GM23338 (cell line): ENCODE measurements at regions not wholly inside any gene's neighbourhood (a gene's known extent, or its start where the extent isn't known, plus 50 kb on each side); places are given as distances from the start of the nearest gene placed in this dataset.

Experiments
- CTCF ChIP-seq, 2 experiments: fragments of 200-600 bp in 1 of 2; sonication (generic) in 1 of 2; conservative IDR thresholded peaks; 2 replicates each; pipeline versions ENCODE4 v1.5.1 to v1.6.1; 2016 to 2017; ENCODE audit warnings: antibody characterized with exemption in 2 of 2, low read depth in 2 of 2, mild to moderate bottlenecking in 2 of 2, moderate library complexity in 1 of 2
- ETS1 ChIP-seq: IDR thresholded peaks from 2 replicates; pipeline ENCODE4 v1.6.1; 2016; ENCODE audit warnings: antibody characterized with exemption
- EZH2 ChIP-seq: fragments of 200-600 bp; sonication (generic); IDR thresholded peaks from one replicate; pipeline ENCODE4 v1.8.0; 2017; ENCODE audit warnings: antibody characterized with exemption, mild to moderate bottlenecking, low read depth; ENCODE audit not compliant: unreplicated experiment
- NANOG ChIP-seq: IDR thresholded peaks from 2 replicates; pipeline ENCODE4 v1.6.1; 2016; ENCODE audit warnings: antibody characterized with exemption, borderline replicate concordance
- POLR2AphosphoS5 ChIP-seq: IDR thresholded peaks from 2 replicates; pipeline ENCODE4 v1.6.1; 2016; ENCODE audit warnings: antibody characterized with exemption, low read depth
- STAT1 ChIP-seq: IDR thresholded peaks from one replicate; pipeline ENCODE4 v1.6.1; 2016; ENCODE audit warnings: antibody characterized with exemption; ENCODE audit not compliant: unreplicated experiment
- ZNF331 ChIP-seq: fragments of 250-450 bp; sonication (Bioruptor Pico); IDR thresholded peaks from 2 replicates; pipeline ENCODE4 v1.5.0; 2020; ENCODE audit warnings: low read depth, mild to moderate bottlenecking, moderate library complexity
- ZNF462 ChIP-seq: fragments of 250-450 bp; sonication (Bioruptor Pico); IDR thresholded peaks from 2 replicates; pipeline ENCODE4 v1.5.0; 2020; ENCODE audit warnings: mild to moderate bottlenecking, moderate library complexity

GRCh38 chr14:23725528-23725927 is 89.4 kb downstream of the DHRS2 start (continued):
- TF ChIP-seq ZNF462 (no peak), NANOG (no peak), POLR2AphosphoS5 (no peak), ZNF331 (CRISPR knock-in tag) (no peak), EZH2 (no peak), STAT1 (no peak), ETS1 (no peak), CTCF (conservative IDR thresholded peaks at IDR 0.05; ENCODE audit: low read depth in 2 of 2) (no peak)
